ENCODE measurements at regions not wholly inside any gene's neighbourhood (a gene's known extent, or its start where the extent isn't known, plus 50 kb on each side); places are given as distances from the start of the nearest gene placed in this dataset.
"Not testable (repeated sequence)": the region's sequence is repeated elsewhere in the genome, so short reads cannot be mapped to it uniquely, and the experiment has no call there.

DNA sequence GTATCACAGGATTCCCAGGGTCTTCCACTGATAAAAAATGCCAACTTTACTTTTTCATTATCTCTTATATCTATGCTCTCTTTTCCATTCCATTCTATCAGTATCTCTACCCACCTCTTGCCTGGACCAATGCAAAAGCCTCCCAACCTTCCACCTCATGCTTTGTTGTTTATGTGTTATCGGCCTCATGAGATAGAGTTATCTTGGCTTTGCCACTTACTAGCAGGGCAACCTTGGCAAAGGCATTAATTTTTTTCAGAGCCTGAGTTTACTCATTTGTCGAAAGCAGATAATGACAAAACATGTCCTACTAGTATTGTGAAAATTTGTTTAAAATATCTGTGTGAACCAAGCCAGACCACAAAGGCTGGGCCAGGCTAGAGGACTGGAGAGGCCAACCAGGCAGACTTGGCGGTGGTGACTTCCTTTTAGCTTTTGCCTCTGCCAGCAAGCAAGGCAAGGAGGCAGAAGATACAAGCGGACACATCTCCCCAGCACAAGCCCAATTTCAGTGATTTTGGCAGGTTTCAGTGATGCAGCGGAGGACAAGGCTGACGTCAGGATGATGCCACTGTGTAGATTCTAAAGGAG, 106.9 kb downstream of the ADAMTS15 start:
- TF ChIP-seq, protein P1, sequence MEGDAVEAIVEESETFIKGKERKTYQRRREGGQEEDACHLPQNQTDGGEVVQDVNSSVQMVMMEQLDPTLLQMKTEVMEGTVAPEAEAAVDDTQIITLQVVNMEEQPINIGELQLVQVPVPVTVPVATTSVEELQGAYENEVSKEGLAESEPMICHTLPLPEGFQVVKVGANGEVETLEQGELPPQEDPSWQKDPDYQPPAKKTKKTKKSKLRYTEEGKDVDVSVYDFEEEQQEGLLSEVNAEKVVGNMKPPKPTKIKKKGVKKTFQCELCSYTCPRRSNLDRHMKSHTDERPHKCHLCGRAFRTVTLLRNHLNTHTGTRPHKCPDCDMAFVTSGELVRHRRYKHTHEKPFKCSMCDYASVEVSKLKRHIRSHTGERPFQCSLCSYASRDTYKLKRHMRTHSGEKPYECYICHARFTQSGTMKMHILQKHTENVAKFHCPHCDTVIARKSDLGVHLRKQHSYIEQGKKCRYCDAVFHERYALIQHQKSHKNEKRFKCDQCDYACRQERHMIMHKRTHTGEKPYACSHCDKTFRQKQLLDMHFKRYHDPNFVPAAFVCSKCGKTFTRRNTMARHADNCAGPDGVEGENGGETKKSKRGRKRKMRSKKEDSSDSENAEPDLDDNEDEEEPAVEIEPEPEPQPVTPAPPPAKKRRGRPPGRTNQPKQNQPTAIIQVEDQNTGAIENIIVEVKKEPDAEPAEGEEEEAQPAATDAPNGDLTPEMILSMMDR (IDR thresholded peaks at IDR 0.05): no peak
- no peak for TF ChIP-seq POLR2A (IDR thresholded peaks at IDR 0.05)
- ATAC-seq (no peak), DNase-seq (peak; percentile 20 to 71 (median 52))
- H3K4me3 ChIP-seq: no peak overlapping the region
- H3K9me3 ChIP-seq: no peaks in the 10 kb centered on the region
- no peaks in the 10 kb centered on the region for H3K36me3 ChIP-seq (replicated peaks in 1 of 2; ENCODE audit: insufficient read depth in 1 of 2, low read depth in 2 of 2)
- WGBS, 2 donors: 39 to 58% methylated on average over 6 of the region's 6 CpGs
- no peak overlapping the region for H3K27ac ChIP-seq
- peaks cover 10% of the 10 kb centered on the region for H3K4me1 ChIP-seq
- H3K27me3 ChIP-seq: no peaks in the 10 kb centered on the region
- intact Hi-C loops (cut with DNase I): no loop called here

DNA sequence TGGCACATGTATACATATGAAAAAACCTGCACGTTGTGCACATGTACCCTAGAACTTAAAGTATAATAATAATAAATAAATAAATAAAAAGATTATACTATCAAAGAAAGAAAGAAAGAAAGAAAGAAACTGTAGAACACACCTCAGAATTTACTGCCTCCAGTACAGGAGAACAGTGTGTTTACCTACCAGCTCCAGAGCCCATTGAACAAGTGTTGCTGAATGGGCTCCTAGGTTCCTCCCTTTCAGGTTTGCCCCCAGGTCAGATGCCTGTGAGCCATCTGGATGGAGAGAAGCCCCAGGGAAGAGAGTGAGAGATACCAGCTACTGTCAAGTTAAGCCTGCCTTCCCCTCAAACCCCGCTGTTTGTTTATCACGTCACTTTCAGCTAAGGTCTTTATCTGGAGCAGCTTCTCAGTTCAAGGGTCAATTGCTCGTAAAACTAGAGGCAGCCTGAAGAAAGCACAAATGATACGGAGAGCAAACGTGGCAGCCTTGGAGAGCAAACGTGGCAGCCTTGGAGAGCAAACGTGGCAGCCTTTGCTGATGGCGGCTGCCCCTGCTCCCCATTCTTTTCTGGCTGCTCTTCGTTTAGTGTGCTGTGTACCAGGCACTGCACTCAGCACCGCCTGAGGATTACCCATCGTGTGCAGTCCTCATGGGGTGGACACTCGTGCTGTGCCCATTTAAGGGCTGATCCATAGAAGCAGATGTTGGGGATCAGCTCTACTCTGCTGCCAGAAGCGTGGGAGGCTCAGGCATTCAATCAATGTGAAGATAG, 111.7 kb downstream of the ADAMTS15 start:
- intact Hi-C loops (cut with DNase I): no loop called here
- TF ChIP-seq, protein P1 (IDR thresholded peaks at IDR 0.05): no peak
- TF ChIP-seq POLR2A (IDR thresholded peaks at IDR 0.05): no peak
- Histone ChIP-seq H3K27ac (no peak overlapping the region), H3K36me3 (replicated peaks in 1 of 2; ENCODE audit: insufficient read depth in 1 of 2, low read depth in 2 of 2) (no peaks in the 10 kb centered on the region), H3K4me1 (peaks cover 5% of the 10 kb centered on the region), H3K27me3 (no peaks in the 10 kb centered on the region), H3K4me3 (no peak overlapping the region), H3K9me3 (no peaks in the 10 kb centered on the region)
- DNase-seq: no peak
- WGBS, 2 donors: 70 to 76% methylated on average over 14 of the region's 14 CpGs
- no peak for ATAC-seq

DNA sequence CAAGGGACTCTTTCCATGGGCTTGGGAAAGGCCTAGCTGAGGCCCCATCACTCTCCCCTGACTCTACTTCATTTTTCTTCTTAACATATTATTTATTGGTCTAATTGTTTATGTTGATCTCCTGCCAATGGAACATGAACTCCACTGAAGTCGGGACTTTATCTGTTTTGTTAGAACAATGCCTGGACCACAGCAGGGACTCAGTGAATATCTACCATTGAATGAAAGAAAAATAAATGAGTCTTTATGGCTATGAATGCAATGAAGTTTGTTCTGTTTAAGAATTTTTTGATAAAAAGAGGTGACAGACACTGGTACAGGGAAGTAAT, 112.3 kb downstream of the ADAMTS15 start:
- Histone ChIP-seq H3K36me3 (replicated peaks in 1 of 2; ENCODE audit: insufficient read depth in 1 of 2, low read depth in 2 of 2) (no peaks in the 10 kb centered on the region), H3K4me1 (no peaks in the 10 kb centered on the region), H3K9me3 (no peaks in the 10 kb centered on the region), H3K27ac (no peak overlapping the region), H3K27me3 (no peaks in the 10 kb centered on the region), H3K4me3 (no peak overlapping the region)
- DNase-seq (no peak), ATAC-seq (no peak)
- WGBS, 2 donors: 31 to 50% methylated on average over 1 of the region's 1 CpG
- TF ChIP-seq POLR2A (IDR thresholded peaks at IDR 0.05): no peak
- TF ChIP-seq, protein P1 (IDR thresholded peaks at IDR 0.05): no peak
- intact Hi-C loops (cut with DNase I): no loop called here

DNA sequence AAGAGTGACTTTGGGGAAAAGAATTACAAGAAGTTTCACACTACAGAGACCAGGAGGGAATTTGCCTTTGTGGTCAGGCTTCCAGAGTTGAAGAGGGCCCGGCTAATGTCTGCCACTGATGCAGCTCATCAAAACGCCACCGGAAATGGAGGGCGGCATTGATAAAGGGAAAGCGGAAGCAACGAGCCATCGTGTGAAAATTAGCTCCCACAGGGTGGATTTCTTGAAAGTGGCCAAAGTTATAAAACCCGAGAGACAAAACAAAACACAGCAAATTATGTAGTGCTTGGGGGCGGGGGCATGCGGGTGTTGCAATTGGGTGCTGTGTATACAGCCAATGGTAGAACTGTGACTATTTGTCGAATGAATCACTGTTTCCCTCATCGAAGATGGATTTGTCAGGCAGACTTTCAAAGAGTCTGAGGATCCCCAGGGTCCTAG, 113.0 kb downstream of the ADAMTS15 start:
- Histone ChIP-seq H3K4me3 (no peak overlapping the region), H3K27me3 (no peaks in the 10 kb centered on the region), H3K27ac (no peak overlapping the region), H3K4me1 (no peaks in the 10 kb centered on the region), H3K9me3 (no peaks in the 10 kb centered on the region), H3K36me3 (replicated peaks in 1 of 2; ENCODE audit: insufficient read depth in 1 of 2, low read depth in 2 of 2) (no peaks in the 10 kb centered on the region)
- WGBS, 2 donors: 82 to 96% methylated on average over 12 of the region's 12 CpGs
- DNase-seq (no peak), ATAC-seq (no peak)
- intact Hi-C loops (cut with DNase I): no loop called here
- TF ChIP-seq POLR2A (IDR thresholded peaks at IDR 0.05): no peak
- TF ChIP-seq, protein P1 (IDR thresholded peaks at IDR 0.05): no peak

DNA sequence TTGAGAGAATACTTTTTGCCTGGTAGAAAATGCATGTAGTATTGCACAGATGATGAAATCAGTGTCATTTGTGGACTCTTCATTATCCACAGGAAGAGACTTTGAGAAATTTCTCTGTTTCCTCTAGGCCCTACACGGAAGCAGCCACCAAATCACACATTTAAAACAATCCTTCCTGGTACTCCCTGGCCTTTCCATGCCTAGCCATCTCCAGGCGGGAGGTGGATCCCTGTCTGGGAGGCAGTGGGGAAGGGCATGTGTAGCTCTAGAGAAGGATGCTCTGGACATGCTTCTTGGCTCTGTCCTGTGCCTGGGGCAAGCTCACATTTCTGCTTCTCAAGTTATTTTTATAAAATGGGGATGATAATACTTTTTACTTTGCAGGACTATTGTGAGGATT, 114.1 kb downstream of the ADAMTS15 start:
- TF ChIP-seq POLR2A (IDR thresholded peaks at IDR 0.05): no peak
- TF ChIP-seq, protein P1 (IDR thresholded peaks at IDR 0.05): no peak
- no peak overlapping the region for H3K27ac ChIP-seq
- no peak for DNase-seq
- H3K36me3 ChIP-seq (replicated peaks in 1 of 2; ENCODE audit: insufficient read depth in 1 of 2, low read depth in 2 of 2): no peaks in the 10 kb centered on the region
- ATAC-seq: no peak
- WGBS, 2 donors: 72% methylated on average over 2 of the region's 2 CpGs
- intact Hi-C loops (cut with DNase I): no loop called here
- no peak overlapping the region for H3K4me3 ChIP-seq
- no peaks in the 10 kb centered on the region for H3K27me3 ChIP-seq
- H3K4me1 ChIP-seq: no peaks in the 10 kb centered on the region
- H3K9me3 ChIP-seq: no peaks in the 10 kb centered on the region

DNA sequence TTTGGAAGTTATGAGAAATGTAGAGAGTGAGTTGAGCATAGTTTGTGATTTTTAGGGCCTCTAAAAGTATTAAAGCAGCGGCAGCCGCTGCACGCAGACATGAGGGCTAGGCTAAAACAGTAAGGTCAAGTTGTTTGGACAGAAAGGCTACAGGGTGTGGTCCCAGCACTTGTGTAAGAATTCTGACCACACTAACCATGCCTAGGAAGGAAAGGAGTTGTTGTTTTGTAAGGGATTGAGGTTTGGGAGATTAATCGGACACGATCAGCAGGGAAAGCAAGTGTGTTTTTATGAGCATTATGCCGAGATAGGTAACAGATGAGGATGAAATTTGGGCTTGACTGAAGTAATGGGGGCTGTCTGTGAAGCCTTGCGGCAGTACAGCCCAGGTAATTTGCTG, 117.9 kb downstream of the ADAMTS15 start:
- DNase-seq; H3K27ac ChIP-seq; ATAC-seq; H3K27me3 ChIP-seq; H3K9me3 ChIP-seq; H3K36me3 ChIP-seq (replicated peaks in 1 of 2; ENCODE audit: insufficient read depth in 1 of 2, low read depth in 2 of 2); H3K4me3 ChIP-seq; intact Hi-C loops (cut with DNase I); H3K4me1 ChIP-seq: not testable (repeated sequence)
- 82 to 94% methylated on average over 7 of the region's 7 CpGs for WGBS, 2 donors
